HEK293 (cell line): ENCODE measurements at regions not wholly inside any gene's neighbourhood (a gene's known extent, or its start where the extent isn't known, plus 50 kb on each side); places are given as distances from the start of the nearest gene placed in this dataset.

Experiments
- CTCF ChIP-seq: fragments of 450-650 bp; formaldehyde crosslinking; IDR thresholded peaks from 2 replicates; pipeline ENCODE4 v1.5.1; 2016; ENCODE audit warnings: missing biosample characterization, missing genetic modification characterization
- KLF16 ChIP-seq: fragments of 450-650 bp; formaldehyde crosslinking; IDR thresholded peaks from 2 replicates; pipeline ENCODE4 v1.5.1; 2017; ENCODE audit warnings: missing biosample characterization, missing genetic modification characterization
- KLF9 ChIP-seq: fragments of 450-650 bp; formaldehyde crosslinking; IDR thresholded peaks from 2 replicates; pipeline ENCODE4 v1.5.1; 2016; ENCODE audit warnings: missing biosample characterization, missing genetic modification characterization, low read depth
- SCRT2 ChIP-seq: fragments of 450-650 bp; formaldehyde crosslinking; IDR thresholded peaks from 2 replicates; pipeline ENCODE4 v1.5.1; 2016; ENCODE audit warnings: missing biosample characterization, missing genetic modification characterization
- SP7 ChIP-seq: fragments of 450-650 bp; formaldehyde crosslinking; IDR thresholded peaks from 2 replicates; pipeline ENCODE4 v1.5.1; 2016; ENCODE audit warnings: missing biosample characterization, missing genetic modification characterization
- ZFP69B ChIP-seq: fragments of 450-650 bp; formaldehyde crosslinking; IDR thresholded peaks from 2 replicates; pipeline ENCODE4 v1.5.1; 2016; ENCODE audit warnings: missing biosample characterization, missing genetic modification characterization
- ZNF138 ChIP-seq: fragments of 450-650 bp; formaldehyde crosslinking; IDR thresholded peaks from 2 replicates; pipeline ENCODE4 v1.5.1; 2016; ENCODE audit warnings: missing biosample characterization, missing genetic modification characterization, borderline replicate concordance
- ZNF19 ChIP-seq: fragments of 450-650 bp; formaldehyde crosslinking; IDR thresholded peaks from 2 replicates; pipeline ENCODE4; 2016; ENCODE audit warnings: missing biosample characterization, missing genetic modification characterization, low read depth
- ZNF274 ChIP-seq, 2 experiments: fragments of 200-500 bp in 1 of 2; fragments of 450-650 bp in 1 of 2; sonication (Bioruptor generic) in 1 of 2; formaldehyde crosslinking in 1 of 2; IDR thresholded peaks; 2 replicates each; pipeline versions ENCODE4 v1.5.1 to v1.6.1; 2014 to 2016; ENCODE audit warnings: borderline replicate concordance in 1 of 2, inconsistent platforms in 1 of 2, low read length in 1 of 2, missing biosample characterization in 1 of 2, missing genetic modification characterization in 1 of 2
- ZNF302 ChIP-seq: fragments of 450-650 bp; formaldehyde crosslinking; IDR thresholded peaks from 2 replicates; pipeline ENCODE4 v1.5.1; 2016; ENCODE audit warnings: missing biosample characterization, missing genetic modification characterization, low read depth
- ZSCAN5A ChIP-seq: fragments of 450-650 bp; formaldehyde crosslinking; IDR thresholded peaks from 2 replicates; pipeline ENCODE4 v1.5.1; 2016; ENCODE audit warnings: missing biosample characterization, missing genetic modification characterization

- TF ChIP-seq KLF16 (tag by site-specific recombination): no peak
- TF ChIP-seq ZNF19: no peak
- TF ChIP-seq CTCF: no peak
- no peak for TF ChIP-seq ZNF138 (tag by site-specific recombination)
- TF ChIP-seq ZNF274 (IDR thresholded peaks at IDR 0.05; ENCODE audit: low read length): no peak
- no peak for TF ChIP-seq ZNF274 (tag by site-specific recombination; IDR thresholded peaks at IDR 0.05; ENCODE audit: borderline replicate concordance)
- no peak for TF ChIP-seq ZFP69B
- TF ChIP-seq ZNF302 (tag by site-specific recombination): no peak
- TF ChIP-seq ZSCAN5A (tag by site-specific recombination): no peak
- TF ChIP-seq SCRT2 (tag by site-specific recombination): no peak
- TF ChIP-seq SP7 (tag by site-specific recombination): no peak
- TF ChIP-seq KLF9: no peak
These were observed 1000.9 kb downstream of the STPG2 start for GRCh38 chr4:97142410-97142809.
